CD4-positive, alpha-beta T cell (primary cell): ENCODE measurements at regions not wholly inside any gene's neighbourhood (a gene's known extent, or its start where the extent isn't known, plus 50 kb on each side); places are given as distances from the start of the nearest gene placed in this dataset.

ENCODE experiments used
- ATAC-seq: fragments of 200-7000 bp; cut with Tn5 transposase; one replicate; pipeline ENCODE4 v1.10.0; 2022; ENCODE audit warnings: mild to moderate bottlenecking; ENCODE audit not compliant: poor library complexity
- CTCF ChIA-PET: fragments of 350-600 bp; sonication (Branson Sonifier 250); formaldehyde crosslinking; loops from one replicate; lab custom pipeline; 2021; ENCODE audit warnings: antibody characterized with exemption, inconsistent platforms; lab: Charles Lee
- POLR2A ChIA-PET: fragments of 350-600 bp; sonication (Branson Sonifier 250); formaldehyde crosslinking; loops from one replicate; lab custom pipeline; 2021; ENCODE audit warnings: antibody characterized with exemption, inconsistent platforms; lab: Charles Lee
- DNase-seq, 14 experiments: peaks; one replicate each; pipeline ENCODE4 v3.0.0-alpha.2; 2013 to 2020; ENCODE audit warnings: mixed read lengths in 2 of 14
- H3K27ac ChIP-seq, 2 donors: one replicate each; pipeline versions ENCODE4 v1.5.1 to v1.7.0; 2013; ENCODE audit warnings: low read length in 2 of 2, low read depth in 1 of 2, mild to moderate bottlenecking in 1 of 2
- H3K27me3 ChIP-seq, 2 experiments: 1 replicate in 1 of 2; 2 replicates in 1 of 2; pipeline versions ENCODE4 v1.6.1 to v1.7.0; 2013; ENCODE audit warnings: low read length in 2 of 2, control low read depth in 1 of 2, mild to moderate bottlenecking in 1 of 2, moderate library complexity in 1 of 2; ENCODE audit not compliant: insufficient read depth in 2 of 2, control insufficient read depth in 1 of 2
- H3K36me3 ChIP-seq: one replicate; pipeline ENCODE4 v1.6.1; 2013; ENCODE audit warnings: low read length, control low read depth; ENCODE audit not compliant: insufficient read depth
- H3K4me1 ChIP-seq: one replicate; pipeline ENCODE4 v1.6.1; 2013; ENCODE audit warnings: low read length, control low read depth; ENCODE audit not compliant: insufficient read depth
- H3K4me3 ChIP-seq: one replicate; pipeline ENCODE4 v1.5.1; 2013; ENCODE audit warnings: mild to moderate bottlenecking, low read length, moderate library complexity
- H3K9me3 ChIP-seq, 2 experiments: 1 replicate in 1 of 2; 2 replicates in 1 of 2; pipeline versions ENCODE4 v1.6.1 to v1.7.0; 2013; ENCODE audit warnings: low read length in 2 of 2, mild to moderate bottlenecking in 2 of 2, control low read depth in 1 of 2, moderate library complexity in 1 of 2; ENCODE audit not compliant: control insufficient read depth in 1 of 2, insufficient read depth in 1 of 2
- H3K27ac Mint-ChIP-seq: one replicate; pipeline ENCODE4 v1.8.0; 2020; ENCODE audit warnings: mixed read lengths
- H3K27me3 Mint-ChIP-seq: one replicate; pipeline ENCODE4 v1.8.0; 2021; ENCODE audit warnings: mixed read lengths
- H3K36me3 Mint-ChIP-seq: one replicate; pipeline ENCODE4 v1.8.0; 2021; ENCODE audit warnings: low read depth, mixed read lengths
- H3K4me1 Mint-ChIP-seq: one replicate; pipeline ENCODE4 v1.8.0; 2021; ENCODE audit warnings: low read depth, mixed read lengths
- H3K4me3 Mint-ChIP-seq: one replicate; pipeline ENCODE4 v1.8.0; 2020; ENCODE audit warnings: mild to moderate bottlenecking, mixed read lengths
- H3K9me3 Mint-ChIP-seq: one replicate; pipeline ENCODE4 v1.8.0; 2020; ENCODE audit warnings: mixed read lengths
- intact Hi-C, 2 experiments: fragments of 100-400 bp; cut with DNase I in 1 of 2; cut with micrococcal nuclease in 1 of 2; formaldehyde crosslinking; loops; one replicate each; pipeline versions ENCODE4 v1.15.1 to v1.9.0; 2023 to 2025; cut with DNase I, micrococcal nuclease
- TF ChIP-seq, protein P1 (sequence below): fragments of 200-600 bp; IDR thresholded peaks from one replicate; pipeline ENCODE4 v1.8.0; 2022; ENCODE audit warnings: antibody characterized with exemption, mild to moderate bottlenecking

DNA sequence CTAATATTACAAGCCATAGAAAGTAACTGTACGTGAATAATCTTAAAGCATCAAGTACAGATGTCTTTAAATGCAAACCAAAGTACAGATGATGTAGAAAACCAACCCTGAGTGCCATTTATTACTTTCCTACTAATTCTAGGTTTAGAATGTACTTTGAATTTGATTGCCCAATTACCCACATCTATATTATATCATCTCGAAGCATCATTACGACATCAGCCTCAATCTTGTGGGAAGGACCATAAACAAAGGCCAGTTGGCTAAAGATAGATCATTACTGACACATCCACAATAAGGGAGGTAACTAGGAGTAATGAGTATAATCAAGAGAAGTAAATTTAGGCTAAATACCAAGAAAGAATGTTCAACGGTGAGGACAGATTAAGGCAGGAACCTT is 478.9 kb downstream of the BCAT1 start:
- Mint-ChIP-seq H3K9me3 (no peaks in the 10 kb centered on the region), H3K4me1 (no peaks in the 10 kb centered on the region), H3K27me3 (no peaks in the 10 kb centered on the region), H3K27ac (no peak overlapping the region), H3K36me3 (no peaks in the 10 kb centered on the region), H3K4me3 (no peak overlapping the region)
- H3K9me3 ChIP-seq: no peaks in the 10 kb centered on the region
- ATAC-seq: no peak
- ChIA-PET POLR2A (no interaction called here), CTCF (interaction anchor here (0.7 kb wide), 1 partner anchor 1621 kb away, joined by 4 read pairs; no protein-coding TSS in a partner anchor)
- intact Hi-C loops: no loop called here
- no peaks in the 10 kb centered on the region for H3K4me1 ChIP-seq
- no peak for DNase-seq
- H3K27ac ChIP-seq: no peak overlapping the region
- H3K27me3 ChIP-seq: no peaks in the 10 kb centered on the region
- no peak overlapping the region for H3K4me3 ChIP-seq
- TF ChIP-seq, protein P1, sequence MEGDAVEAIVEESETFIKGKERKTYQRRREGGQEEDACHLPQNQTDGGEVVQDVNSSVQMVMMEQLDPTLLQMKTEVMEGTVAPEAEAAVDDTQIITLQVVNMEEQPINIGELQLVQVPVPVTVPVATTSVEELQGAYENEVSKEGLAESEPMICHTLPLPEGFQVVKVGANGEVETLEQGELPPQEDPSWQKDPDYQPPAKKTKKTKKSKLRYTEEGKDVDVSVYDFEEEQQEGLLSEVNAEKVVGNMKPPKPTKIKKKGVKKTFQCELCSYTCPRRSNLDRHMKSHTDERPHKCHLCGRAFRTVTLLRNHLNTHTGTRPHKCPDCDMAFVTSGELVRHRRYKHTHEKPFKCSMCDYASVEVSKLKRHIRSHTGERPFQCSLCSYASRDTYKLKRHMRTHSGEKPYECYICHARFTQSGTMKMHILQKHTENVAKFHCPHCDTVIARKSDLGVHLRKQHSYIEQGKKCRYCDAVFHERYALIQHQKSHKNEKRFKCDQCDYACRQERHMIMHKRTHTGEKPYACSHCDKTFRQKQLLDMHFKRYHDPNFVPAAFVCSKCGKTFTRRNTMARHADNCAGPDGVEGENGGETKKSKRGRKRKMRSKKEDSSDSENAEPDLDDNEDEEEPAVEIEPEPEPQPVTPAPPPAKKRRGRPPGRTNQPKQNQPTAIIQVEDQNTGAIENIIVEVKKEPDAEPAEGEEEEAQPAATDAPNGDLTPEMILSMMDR: no peak
- H3K36me3 ChIP-seq: no peaks in the 10 kb centered on the region

DNA sequence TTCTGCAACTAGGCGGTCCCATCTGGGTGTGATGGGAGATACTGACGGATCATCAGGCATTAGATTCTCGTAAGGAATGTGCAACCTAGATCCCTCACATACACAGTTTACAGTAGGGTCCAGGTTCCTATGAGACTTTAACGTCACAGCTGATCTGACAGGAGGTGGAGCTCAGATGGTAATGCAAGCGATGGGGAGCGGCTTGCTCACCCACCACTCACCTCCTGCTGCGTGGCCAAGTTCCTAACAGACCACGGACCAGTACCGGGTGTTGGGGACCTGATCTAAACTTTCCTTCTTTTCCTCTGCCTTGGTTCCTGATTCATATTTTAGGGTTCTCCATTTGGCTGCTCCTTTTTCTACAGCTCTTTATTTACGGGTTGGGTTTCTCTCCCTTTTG is 479.8 kb downstream of the BCAT1 start:
- no peaks in the 10 kb centered on the region for H3K9me3 ChIP-seq
- ATAC-seq: no peak
- Mint-ChIP-seq H3K36me3 (no peaks in the 10 kb centered on the region), H3K4me3 (no peak overlapping the region), H3K27ac (no peak overlapping the region), H3K9me3 (no peaks in the 10 kb centered on the region), H3K4me1 (no peaks in the 10 kb centered on the region), H3K27me3 (no peaks in the 10 kb centered on the region)
- POLR2A ChIA-PET: interaction anchor here (0.5 kb wide), 1 partner anchor 47 kb away, joined by 3 read pairs; no protein-coding TSS in a partner anchor
- no peak for DNase-seq
- TF ChIP-seq, protein P1: no peak
- H3K27ac ChIP-seq: no peak overlapping the region
- H3K4me3 ChIP-seq: no peak overlapping the region
- intact Hi-C loops: no loop called here
- CTCF ChIA-PET: no interaction called here
- H3K27me3 ChIP-seq: no peaks in the 10 kb centered on the region
- H3K36me3 ChIP-seq: no peaks in the 10 kb centered on the region
- no peaks in the 10 kb centered on the region for H3K4me1 ChIP-seq

DNA sequence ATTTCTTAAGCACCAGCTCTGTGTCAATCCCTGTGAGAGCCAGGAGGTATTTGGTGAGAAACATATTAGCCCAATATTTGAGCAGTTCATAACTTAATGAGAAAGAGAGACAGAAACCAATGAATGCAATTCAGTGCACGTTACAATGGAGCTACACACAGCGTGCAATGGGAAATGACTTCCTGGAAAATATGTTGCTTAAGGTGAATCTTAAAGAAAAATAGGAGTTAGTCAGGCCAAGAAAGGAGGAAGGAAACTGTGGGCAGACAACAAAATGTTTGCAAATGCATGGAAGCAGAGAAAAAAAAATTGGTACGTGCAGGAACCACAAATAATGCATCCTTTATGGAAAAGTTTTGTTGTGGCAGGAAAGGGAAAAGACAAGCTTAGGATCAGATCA is 481.7 kb downstream of the BCAT1 start:
- CTCF ChIA-PET: no interaction called here
- Mint-ChIP-seq H3K4me3 (no peak overlapping the region), H3K9me3 (no peaks in the 10 kb centered on the region), H3K36me3 (no peaks in the 10 kb centered on the region), H3K27ac (no peak overlapping the region), H3K4me1 (peaks cover 5% of the 10 kb centered on the region), H3K27me3 (no peaks in the 10 kb centered on the region)
- Histone ChIP-seq H3K4me1 (no peaks in the 10 kb centered on the region), H3K9me3 (no peaks in the 10 kb centered on the region), H3K27me3 (no peaks in the 10 kb centered on the region), H3K27ac (no peak overlapping the region), H3K4me3 (no peak overlapping the region), H3K36me3 (no peaks in the 10 kb centered on the region)
- DNase-seq (no peak), ATAC-seq (no peak)
- intact Hi-C loops: no loop called here
- POLR2A ChIA-PET: no interaction called here
- TF ChIP-seq, protein P1: no peak
